Astrocyte (in vitro differentiated cells and primary cell): ENCODE measurements at regions not wholly inside any gene's neighbourhood (a gene's known extent, or its start where the extent isn't known, plus 50 kb on each side); places are given as distances from the start of the nearest gene placed in this dataset.

Experiments
- EZH2 ChIP-seq: IDR thresholded peaks from 2 replicates; pipeline ENCODE4 v1.6.1; 2012; ENCODE audit warnings: mild to moderate bottlenecking, low read length, inconsistent platforms; ENCODE audit not compliant: insufficient read depth
- TF ChIP-seq, protein P1 (sequence below): IDR thresholded peaks from 2 replicates; pipeline ENCODE4 v1.5.1; 2011; ENCODE audit warnings: low read depth, mild to moderate bottlenecking, inconsistent platforms, low read length, moderate library complexity; ENCODE audit not compliant: insufficient read depth

DNA sequence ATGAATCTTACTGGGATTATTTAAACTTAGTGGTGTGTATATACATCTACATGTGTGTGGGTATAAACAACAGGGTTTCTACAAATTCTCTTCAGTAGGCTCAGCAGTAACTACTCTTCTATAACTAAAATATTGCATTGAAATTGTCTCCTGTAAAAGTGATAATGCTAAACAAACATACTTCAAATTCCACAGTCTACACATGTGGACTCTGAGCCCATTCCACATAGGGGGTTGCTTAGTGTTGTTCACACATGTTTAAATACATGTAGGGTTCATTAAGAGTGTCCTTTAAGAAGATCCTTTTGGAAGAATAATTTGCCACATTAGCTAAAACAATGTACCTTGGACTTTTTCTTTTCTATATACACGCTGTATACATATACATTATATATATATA, 152.8 kb upstream of the VRK2 start:
- TF ChIP-seq, protein P1, sequence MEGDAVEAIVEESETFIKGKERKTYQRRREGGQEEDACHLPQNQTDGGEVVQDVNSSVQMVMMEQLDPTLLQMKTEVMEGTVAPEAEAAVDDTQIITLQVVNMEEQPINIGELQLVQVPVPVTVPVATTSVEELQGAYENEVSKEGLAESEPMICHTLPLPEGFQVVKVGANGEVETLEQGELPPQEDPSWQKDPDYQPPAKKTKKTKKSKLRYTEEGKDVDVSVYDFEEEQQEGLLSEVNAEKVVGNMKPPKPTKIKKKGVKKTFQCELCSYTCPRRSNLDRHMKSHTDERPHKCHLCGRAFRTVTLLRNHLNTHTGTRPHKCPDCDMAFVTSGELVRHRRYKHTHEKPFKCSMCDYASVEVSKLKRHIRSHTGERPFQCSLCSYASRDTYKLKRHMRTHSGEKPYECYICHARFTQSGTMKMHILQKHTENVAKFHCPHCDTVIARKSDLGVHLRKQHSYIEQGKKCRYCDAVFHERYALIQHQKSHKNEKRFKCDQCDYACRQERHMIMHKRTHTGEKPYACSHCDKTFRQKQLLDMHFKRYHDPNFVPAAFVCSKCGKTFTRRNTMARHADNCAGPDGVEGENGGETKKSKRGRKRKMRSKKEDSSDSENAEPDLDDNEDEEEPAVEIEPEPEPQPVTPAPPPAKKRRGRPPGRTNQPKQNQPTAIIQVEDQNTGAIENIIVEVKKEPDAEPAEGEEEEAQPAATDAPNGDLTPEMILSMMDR = no peak
- no peak for TF ChIP-seq EZH2
